ENCODE measurements at regions not wholly inside any gene's neighbourhood (a gene's known extent, or its start where the extent isn't known, plus 50 kb on each side); places are given as distances from the start of the nearest gene placed in this dataset.

DNA sequence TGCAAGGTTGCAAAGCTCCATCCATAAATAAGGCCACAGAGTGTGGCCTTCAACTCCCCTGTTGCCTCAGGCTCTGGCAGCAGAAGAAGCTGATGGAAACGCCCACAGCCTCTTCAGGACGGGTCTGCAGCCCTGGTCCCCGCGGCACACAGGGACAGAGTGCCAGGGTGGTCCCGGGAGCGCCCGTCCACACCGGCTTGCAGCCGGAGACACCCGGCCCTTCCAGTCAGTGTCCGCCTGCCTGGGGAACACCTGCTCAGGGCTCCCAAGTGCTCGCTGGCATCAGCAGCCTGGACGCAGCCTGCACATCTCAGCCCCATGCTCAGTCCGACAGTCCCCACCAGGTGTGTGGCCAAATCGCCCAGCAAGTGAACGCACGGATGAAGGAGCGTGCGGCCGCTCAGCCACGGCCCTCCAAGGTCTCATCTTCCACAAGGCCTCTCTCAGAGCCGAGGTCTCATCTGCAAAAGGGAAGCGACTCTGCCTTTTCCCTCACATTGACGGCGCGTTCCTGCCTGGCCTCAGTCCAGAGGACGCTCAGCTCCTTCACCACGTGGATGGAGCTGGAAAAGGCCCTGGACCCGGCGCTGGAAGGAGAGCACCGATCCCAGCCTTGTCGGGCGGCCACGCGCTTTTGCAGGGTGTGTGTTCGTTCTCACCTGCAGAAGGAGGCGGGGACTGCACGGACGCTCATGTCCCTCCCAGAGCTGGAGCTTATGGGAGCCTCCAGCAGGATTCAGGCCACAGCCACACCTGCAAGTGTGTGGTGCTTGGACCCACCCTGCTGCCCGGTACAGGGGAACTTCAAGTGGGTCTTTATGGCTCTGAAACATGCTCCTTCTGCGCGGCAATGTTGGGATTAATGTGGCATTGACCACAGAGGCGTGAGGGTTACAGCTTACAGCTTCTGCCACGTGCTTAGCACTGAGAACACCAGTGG lies 180.4 kb downstream of the DLL1 start:
- TF ChIP-seq TAF1 (IDR thresholded peaks at IDR 0.05; ENCODE audit: borderline replicate concordance, insufficient read depth, low read length), result no peak
- TF ChIP-seq SIN3A (IDR thresholded peaks at IDR 0.05; ENCODE audit: borderline replicate concordance, insufficient read depth, low read length), result no peak

DNA sequence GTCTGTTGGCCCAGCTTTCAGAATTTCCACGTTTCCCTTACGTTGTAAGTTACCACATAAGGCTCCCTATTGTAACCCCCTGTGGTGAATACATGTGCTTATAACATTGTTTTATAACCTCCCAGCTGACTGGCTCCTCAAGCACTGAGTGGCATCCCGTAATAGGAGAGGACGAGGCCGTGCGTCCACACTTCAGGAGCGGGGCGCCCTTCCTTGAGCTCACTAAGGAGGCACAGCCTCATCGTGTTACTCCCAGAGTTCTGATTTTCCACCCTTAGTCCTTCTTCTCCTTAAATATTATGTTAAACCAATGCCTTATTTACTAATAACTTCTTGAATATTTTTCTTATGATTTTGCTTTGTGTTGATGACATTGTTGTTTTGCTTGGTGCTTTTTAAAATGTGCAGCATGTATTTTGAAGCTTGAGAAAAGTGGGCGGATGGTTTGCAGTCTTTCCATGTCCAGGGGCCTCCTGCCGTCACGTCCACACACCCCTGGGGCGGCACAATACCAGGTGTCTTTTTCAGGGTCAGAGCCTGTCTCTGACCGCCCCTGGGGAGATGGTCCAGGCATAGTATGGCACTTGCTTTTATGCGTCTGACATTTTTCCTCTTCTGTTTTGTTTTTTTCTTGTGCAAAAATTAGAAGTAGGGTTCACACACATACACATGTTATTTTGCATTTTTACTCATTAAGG lies 181.8 kb downstream of the DLL1 start:
- TF ChIP-seq SIN3A (IDR thresholded peaks at IDR 0.05; ENCODE audit: borderline replicate concordance, insufficient read depth, low read length) (no peak), FOXP2 (optimal IDR thresholded peaks at IDR 0.05; ENCODE audit: borderline replicate concordance, extremely low read depth, extremely low read length, insufficient read depth) (no peak), POLR2AphosphoS5 (IDR thresholded peaks at IDR 0.05; ENCODE audit: low read depth, low read length) (no peak), TAF1 (IDR thresholded peaks at IDR 0.05; ENCODE audit: borderline replicate concordance, insufficient read depth, low read length) (no peak)
- TF ChIP-seq, protein P1, sequence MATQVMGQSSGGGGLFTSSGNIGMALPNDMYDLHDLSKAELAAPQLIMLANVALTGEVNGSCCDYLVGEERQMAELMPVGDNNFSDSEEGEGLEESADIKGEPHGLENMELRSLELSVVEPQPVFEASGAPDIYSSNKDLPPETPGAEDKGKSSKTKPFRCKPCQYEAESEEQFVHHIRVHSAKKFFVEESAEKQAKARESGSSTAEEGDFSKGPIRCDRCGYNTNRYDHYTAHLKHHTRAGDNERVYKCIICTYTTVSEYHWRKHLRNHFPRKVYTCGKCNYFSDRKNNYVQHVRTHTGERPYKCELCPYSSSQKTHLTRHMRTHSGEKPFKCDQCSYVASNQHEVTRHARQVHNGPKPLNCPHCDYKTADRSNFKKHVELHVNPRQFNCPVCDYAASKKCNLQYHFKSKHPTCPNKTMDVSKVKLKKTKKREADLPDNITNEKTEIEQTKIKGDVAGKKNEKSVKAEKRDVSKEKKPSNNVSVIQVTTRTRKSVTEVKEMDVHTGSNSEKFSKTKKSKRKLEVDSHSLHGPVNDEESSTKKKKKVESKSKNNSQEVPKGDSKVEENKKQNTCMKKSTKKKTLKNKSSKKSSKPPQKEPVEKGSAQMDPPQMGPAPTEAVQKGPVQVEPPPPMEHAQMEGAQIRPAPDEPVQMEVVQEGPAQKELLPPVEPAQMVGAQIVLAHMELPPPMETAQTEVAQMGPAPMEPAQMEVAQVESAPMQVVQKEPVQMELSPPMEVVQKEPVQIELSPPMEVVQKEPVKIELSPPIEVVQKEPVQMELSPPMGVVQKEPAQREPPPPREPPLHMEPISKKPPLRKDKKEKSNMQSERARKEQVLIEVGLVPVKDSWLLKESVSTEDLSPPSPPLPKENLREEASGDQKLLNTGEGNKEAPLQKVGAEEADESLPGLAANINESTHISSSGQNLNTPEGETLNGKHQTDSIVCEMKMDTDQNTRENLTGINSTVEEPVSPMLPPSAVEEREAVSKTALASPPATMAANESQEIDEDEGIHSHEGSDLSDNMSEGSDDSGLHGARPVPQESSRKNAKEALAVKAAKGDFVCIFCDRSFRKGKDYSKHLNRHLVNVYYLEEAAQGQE (IDR thresholded peaks at IDR 0.05; ENCODE audit: insufficient read depth in 1 of 2, low read depth in 2 of 2, low read length in 2 of 2), result no peak

DNA sequence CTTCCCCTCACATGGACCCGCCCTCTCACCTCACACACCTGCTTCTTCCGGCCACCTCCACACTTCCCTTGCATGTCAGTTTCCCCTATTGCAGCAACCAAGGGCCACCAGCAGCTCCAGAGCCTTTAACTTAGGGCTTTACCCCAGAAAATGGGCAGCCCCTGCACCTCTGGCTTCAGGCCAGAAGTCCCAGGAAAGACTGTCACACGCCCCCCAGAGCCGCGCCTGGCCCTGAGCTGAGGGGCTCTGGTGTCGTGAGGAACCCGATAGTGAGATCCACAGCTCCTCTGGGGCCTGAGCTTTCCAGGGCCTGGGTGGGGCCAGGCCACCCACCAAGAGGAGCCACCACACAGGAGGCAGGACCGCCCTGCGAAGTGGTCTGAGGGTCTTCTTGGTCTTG lies 182.4 kb downstream of the DLL1 start:
- TF ChIP-seq TAF1 (IDR thresholded peaks at IDR 0.05; ENCODE audit: borderline replicate concordance, insufficient read depth, low read length), result no peak
- no peak for TF ChIP-seq POLR2AphosphoS5 (IDR thresholded peaks at IDR 0.05; ENCODE audit: low read depth, low read length)
- no peak for TF ChIP-seq SIN3A (IDR thresholded peaks at IDR 0.05; ENCODE audit: borderline replicate concordance, insufficient read depth, low read length)
- TF ChIP-seq, protein P1 (IDR thresholded peaks at IDR 0.05; ENCODE audit: insufficient read depth in 1 of 2, low read depth in 2 of 2, low read length in 2 of 2), result no peak
- TF ChIP-seq FOXP2 (optimal IDR thresholded peaks at IDR 0.05; ENCODE audit: borderline replicate concordance, extremely low read depth, extremely low read length, insufficient read depth), result no peak

DNA sequence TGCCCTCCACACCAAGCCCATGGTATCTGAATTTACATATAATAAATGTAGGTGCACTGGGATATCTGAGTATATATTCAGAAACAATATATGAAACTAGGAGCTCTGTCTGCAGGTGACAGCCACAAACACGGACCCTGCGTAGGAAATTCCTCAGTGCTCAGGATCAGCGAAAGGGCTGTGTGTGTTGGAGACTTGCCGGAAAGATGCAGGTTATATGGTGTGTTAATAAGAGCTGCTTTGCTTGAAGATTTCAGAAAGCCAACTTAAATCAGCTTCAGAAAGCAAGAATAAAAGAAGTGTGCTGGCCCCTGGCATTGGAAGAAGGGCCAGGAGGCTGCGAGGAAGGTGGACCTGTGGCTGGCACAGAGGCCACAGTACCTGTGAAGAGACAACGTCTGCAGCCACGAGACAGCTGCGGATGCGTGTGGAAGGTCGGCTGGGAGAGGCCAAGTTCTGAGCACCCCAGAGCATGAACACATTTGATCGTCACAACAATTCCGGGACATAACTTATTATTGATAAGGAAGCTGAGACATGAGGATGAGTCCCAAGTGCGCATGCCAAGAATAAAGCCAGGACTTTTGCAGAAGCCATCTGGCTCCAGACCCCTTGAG lies 183.2 kb downstream of the DLL1 start:
- TF ChIP-seq, protein P1 (IDR thresholded peaks at IDR 0.05; ENCODE audit: insufficient read depth in 1 of 2, low read depth in 2 of 2, low read length in 2 of 2), result no peak
- TF ChIP-seq SIN3A (IDR thresholded peaks at IDR 0.05; ENCODE audit: borderline replicate concordance, insufficient read depth, low read length) (no peak), POLR2AphosphoS5 (IDR thresholded peaks at IDR 0.05; ENCODE audit: low read depth, low read length) (no peak)

DNA sequence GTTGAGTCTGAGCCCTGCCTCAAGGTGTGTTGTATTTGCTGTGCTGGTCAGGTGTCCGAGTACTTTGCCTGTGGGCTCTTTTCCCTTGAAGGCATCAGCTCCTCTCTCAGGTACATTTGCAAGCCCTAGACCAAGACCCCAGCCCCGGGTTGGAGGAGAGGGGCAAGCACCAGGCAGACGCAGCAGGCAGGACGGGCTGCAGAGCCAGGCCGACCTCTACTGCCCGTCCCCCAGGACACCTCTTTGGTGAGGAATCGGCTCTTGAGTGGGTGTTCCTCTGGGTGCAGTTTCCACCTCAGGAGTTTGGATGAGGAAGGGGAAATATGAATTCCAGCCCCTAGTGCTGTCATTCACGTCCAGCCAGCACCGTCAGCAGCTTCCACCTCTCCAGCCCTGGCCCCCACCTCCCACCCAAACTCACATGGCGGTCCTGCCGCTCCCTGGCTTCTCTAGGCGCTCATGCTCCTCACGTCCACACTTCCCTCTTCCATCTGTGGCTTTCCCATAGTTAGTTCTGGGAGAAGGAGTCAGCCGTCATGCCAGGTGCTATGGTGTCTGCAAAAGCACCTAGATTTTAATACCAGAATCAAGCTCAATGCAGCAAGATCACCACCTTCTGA lies 183.9 kb downstream of the DLL1 start:
- TF ChIP-seq POLR2AphosphoS5 (IDR thresholded peaks at IDR 0.05; ENCODE audit: low read depth, low read length) (no peak), SIN3A (IDR thresholded peaks at IDR 0.05; ENCODE audit: borderline replicate concordance, insufficient read depth, low read length) (no peak), TAF1 (IDR thresholded peaks at IDR 0.05; ENCODE audit: borderline replicate concordance, insufficient read depth, low read length) (no peak), FOXP2 (optimal IDR thresholded peaks at IDR 0.05; ENCODE audit: borderline replicate concordance, extremely low read depth, extremely low read length, insufficient read depth) (no peak)
- TF ChIP-seq, protein P1 (IDR thresholded peaks at IDR 0.05; ENCODE audit: insufficient read depth in 1 of 2, low read depth in 2 of 2, low read length in 2 of 2), result no peak
